PC-3 (cell line): ENCODE measurements at regions not wholly inside any gene's neighbourhood (a gene's known extent, or its start where the extent isn't known, plus 50 kb on each side); places are given as distances from the start of the nearest gene placed in this dataset.

Experiments used
- ATAC-seq: fragments of 200-7000 bp; cut with Tn5 transposase; 2 replicates; pipeline ENCODE4 v1.9.1; 2020; ENCODE audit warnings: mild to moderate bottlenecking, moderate library complexity
- BruUV-seq: library from RNA; stranded (reverse); fragments of 400-500 nt; replicated peaks from 2 replicates; lab custom pipeline; 2021; lab: Mats Ljungman, UMichigan
- CTCF ChIA-PET: fragments of 300-600 bp; sonication (Branson Sonifier 250); formaldehyde crosslinking; loops from one replicate; lab custom pipeline; 2022; ENCODE audit warnings: antibody characterized with exemption; lab: Charles Lee
- POLR2A ChIA-PET: fragments of 300-600 bp; sonication (Branson Sonifier 250); formaldehyde crosslinking; loops from one replicate; lab custom pipeline; 2022; ENCODE audit warnings: antibody characterized with exemption; ENCODE audit not compliant: unreplicated experiment; lab: Charles Lee
- DNase-seq: peaks from one replicate; pipeline ENCODE4 v3.0.0-alpha.2; 2015
- H2AFZ ChIP-seq: fragments of 300-600 bp; sonication (generic); 2 replicates; pipeline ENCODE4 v1.6.0; 2016; ENCODE audit warnings: antibody characterized with exemption, low read length
- H3F3A ChIP-seq: fragments of 300-600 bp; sonication (generic); one replicate; pipeline ENCODE4 v1.6.0; 2017; ENCODE audit warnings: antibody characterized with exemption, low read length, control low read depth, mild to moderate bottlenecking; ENCODE audit not compliant: unreplicated experiment
- H3K27ac ChIP-seq: fragments of 300-600 bp; sonication (generic); 2 replicates; pipeline ENCODE4 v1.5.1; 2016; ENCODE audit warnings: mild to moderate bottlenecking, low read length
- H3K27me3 ChIP-seq: fragments of 300-600 bp; sonication (generic); 2 replicates; pipeline ENCODE4 v1.6.1; 2016; ENCODE audit warnings: low read length, mixed read lengths
- H3K36me3 ChIP-seq: fragments of 300-600 bp; sonication (generic); 2 replicates; pipeline ENCODE4 v1.6.1; 2016; ENCODE audit warnings: low read depth, mixed run types, low read length, mixed read lengths
- H3K4me1 ChIP-seq: fragments of 300-600 bp; sonication (generic); 2 replicates; pipeline ENCODE4 v1.5.1; 2016; ENCODE audit warnings: low read length; ENCODE audit not compliant: insufficient read depth
- H3K4me2 ChIP-seq: fragments of 300-600 bp; sonication (generic); 2 replicates; pipeline ENCODE4 v1.6.0; 2016; ENCODE audit warnings: low read length
- H3K4me3 ChIP-seq: fragments of 300-600 bp; sonication (generic); 2 replicates; pipeline ENCODE4 v1.5.1; 2016; ENCODE audit warnings: mild to moderate bottlenecking, low read length, mixed read lengths
- H3K79me2 ChIP-seq: fragments of 300-600 bp; sonication (generic); 2 replicates; pipeline ENCODE4 v1.6.1; 2017; ENCODE audit warnings: low read length, mixed read lengths
- H3K9ac ChIP-seq: fragments of 300-600 bp; sonication (generic); 2 replicates; pipeline ENCODE4 v1.6.0; 2016; ENCODE audit warnings: mild to moderate bottlenecking, low read length
- H3K9me2 ChIP-seq: fragments of 300-600 bp; sonication (generic); replicated peaks from 2 replicates; pipeline ENCODE4 v1.6.1; 2016; ENCODE audit warnings: mixed run types, low read length, mixed read lengths
- H3K9me3 ChIP-seq: fragments of 300-600 bp; sonication (generic); 2 replicates; pipeline ENCODE4 v1.6.1; 2016; ENCODE audit warnings: low read length, mixed read lengths
- H4K20me1 ChIP-seq: fragments of 300-600 bp; sonication (generic); 2 replicates; pipeline ENCODE4 v1.6.1; 2016; ENCODE audit warnings: low read length, mixed read lengths
- CTCF ChIP-seq: fragments of 300-600 bp; sonication (generic); conservative IDR thresholded peaks from 2 replicates; pipeline ENCODE4 v1.5.1; 2017; ENCODE audit warnings: antibody characterized with exemption, low read depth, mild to moderate bottlenecking, low read length
- EZH2 ChIP-seq: fragments of 300-600 bp; sonication (generic); IDR thresholded peaks from one replicate; pipeline ENCODE4 v1.6.1; 2017; ENCODE audit warnings: antibody characterized with exemption, mild to moderate bottlenecking, low read length; ENCODE audit not compliant: unreplicated experiment
- EZH2phosphoT487 ChIP-seq: fragments of 300-600 bp; sonication (generic); IDR thresholded peaks from 2 replicates; pipeline ENCODE4 v1.6.1; 2018; ENCODE audit warnings: mild to moderate bottlenecking, antibody characterized with exemption, low read length, borderline replicate concordance
- intact Hi-C: fragments of 100-400 bp; cut with micrococcal nuclease; formaldehyde crosslinking; loops from 2 replicates; pipeline ENCODE4 v1.9.0; 2023

GRCh38 chr13:86399572-86399971 is 600.4 kb upstream of the SLITRK6 start:
- H2AFZ ChIP-seq = no peak overlapping the region
- H3K27me3 ChIP-seq = no peaks in the 10 kb centered on the region
- no peaks in the 10 kb centered on the region for H3K36me3 ChIP-seq
- no peaks in the 10 kb centered on the region for H4K20me1 ChIP-seq
- no peaks in the 10 kb centered on the region for H3F3A ChIP-seq
- no peak overlapping the region for H3K4me3 ChIP-seq
- no peak for TF ChIP-seq EZH2
- no peak for TF ChIP-seq CTCF
- no peak for TF ChIP-seq EZH2phosphoT487
- no peaks in the 10 kb centered on the region for H3K79me2 ChIP-seq
- BruUV-seq = no TSS peak
- ChIA-PET CTCF (no interaction called here), POLR2A (no interaction called here)
- H3K27ac ChIP-seq = no peak overlapping the region
- intact Hi-C loops = no loop called here
- DNase-seq (no peak), ATAC-seq (no peak)
- H3K9me2 ChIP-seq = no peaks in the 10 kb centered on the region
- H3K4me1 ChIP-seq = no peaks in the 10 kb centered on the region
- H3K4me2 ChIP-seq = no peak overlapping the region
- no peak overlapping the region for H3K9ac ChIP-seq
- no peaks in the 10 kb centered on the region for H3K9me3 ChIP-seq

DNA sequence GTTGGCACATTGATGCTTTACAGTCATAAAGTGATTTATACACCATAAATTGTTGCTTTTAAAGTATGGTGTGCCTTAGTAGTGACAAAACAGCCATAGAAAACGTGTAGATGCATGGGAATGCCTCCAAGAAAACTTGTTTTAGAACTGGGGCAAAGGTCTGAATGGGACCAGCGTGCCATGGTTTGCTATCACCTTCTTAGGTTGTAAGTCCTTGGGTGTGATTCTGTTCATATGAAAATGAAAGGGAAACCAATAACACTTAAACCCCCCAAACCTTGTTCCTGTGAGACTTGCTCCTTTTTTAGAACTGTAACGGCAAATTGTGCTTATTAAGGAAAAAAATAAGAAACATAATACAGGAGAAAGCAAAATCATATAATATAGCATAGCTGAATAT is 603.3 kb upstream of the SLITRK6 start:
- no peak for DNase-seq
- Histone ChIP-seq H3K9me3 (no peaks in the 10 kb centered on the region), H2AFZ (no peak overlapping the region), H3K27me3 (no peaks in the 10 kb centered on the region), H3K4me3 (no peak overlapping the region), H4K20me1 (no peaks in the 10 kb centered on the region), H3K4me2 (no peak overlapping the region), H3K4me1 (no peaks in the 10 kb centered on the region), H3K36me3 (no peaks in the 10 kb centered on the region), H3F3A (no peaks in the 10 kb centered on the region), H3K79me2 (no peaks in the 10 kb centered on the region), H3K9ac (no peak overlapping the region), H3K9me2 (no peaks in the 10 kb centered on the region), H3K27ac (no peak overlapping the region)
- no TSS peak for BruUV-seq
- ChIA-PET CTCF (no interaction called here), POLR2A (no interaction called here)
- ATAC-seq = no peak
- intact Hi-C loops = no loop called here
- no peak for TF ChIP-seq EZH2phosphoT487
- TF ChIP-seq EZH2 = no peak
- TF ChIP-seq CTCF = no peak

GRCh38 chr13:86403181-86403580 is 604.0 kb upstream of the SLITRK6 start:
- ChIA-PET POLR2A (no interaction called here), CTCF (no interaction called here)
- Histone ChIP-seq H3K4me3 (no peak overlapping the region), H3K27me3 (no peaks in the 10 kb centered on the region), H3K4me2 (no peak overlapping the region), H3K9me3 (no peaks in the 10 kb centered on the region), H3K9ac (no peak overlapping the region), H3K36me3 (no peaks in the 10 kb centered on the region), H3K9me2 (no peaks in the 10 kb centered on the region), H3F3A (no peaks in the 10 kb centered on the region), H3K4me1 (no peaks in the 10 kb centered on the region), H2AFZ (no peak overlapping the region), H3K79me2 (no peaks in the 10 kb centered on the region), H3K27ac (no peak overlapping the region), H4K20me1 (no peaks in the 10 kb centered on the region)
- DNase-seq (no peak), ATAC-seq (no peak)
- intact Hi-C loops = no loop called here
- TF ChIP-seq EZH2phosphoT487 (no peak), EZH2 (no peak), CTCF (no peak)
- no TSS peak for BruUV-seq
